DMS 273 (cell line): ENCODE measurements at regions not wholly inside any gene's neighbourhood (a gene's known extent, or its start where the extent isn't known, plus 50 kb on each side); places are given as distances from the start of the nearest gene placed in this dataset.
"Not testable (repeated sequence)": the region's sequence is repeated elsewhere in the genome, so short reads cannot be mapped to it uniquely, and the experiment has no call there.

Experiments used
- DNase-seq: peaks from one replicate; lab custom pipeline; 2025; ENCODE audit not compliant: unreplicated experiment; lab: John Stamatoyannopoulos, UW

- no peak for DNase-seq
Observed at GRCh38 chr17:14581186-14581830, 280.4 kb downstream of the HS3ST3B1 start.

GRCh38 chr17:14580499-14580898 lies 279.6 kb downstream of the HS3ST3B1 start:
- no peak for DNase-seq

- DNase-seq: no peak
Observed at GRCh38 chr17:14579716-14580115, 278.8 kb downstream of the HS3ST3B1 start.

GRCh38 chr17:14575471-14575953 lies 274.6 kb downstream of the HS3ST3B1 start:
- no peak for DNase-seq

GRCh38 chr17:14560325-14560724 lies 259.4 kb downstream of the HS3ST3B1 start:
- DNase-seq: not testable (repeated sequence)

GRCh38 chr17:14559264-14560119 lies 258.6 kb downstream of the HS3ST3B1 start:
- no peak for DNase-seq

- no peak for DNase-seq
Observed at GRCh38 chr17:14557480-14557879, 256.6 kb downstream of the HS3ST3B1 start.

GRCh38 chr17:14553847-14554246 lies 253.0 kb downstream of the HS3ST3B1 start:
- no peak for DNase-seq

GRCh38 chr17:14552306-14552705 lies 251.4 kb downstream of the HS3ST3B1 start:
- no peak for DNase-seq

- no peak for DNase-seq
Observed at GRCh38 chr17:14547556-14547955, 246.7 kb downstream of the HS3ST3B1 start.

GRCh38 chr17:14547016-14547415 lies 246.1 kb downstream of the HS3ST3B1 start:
- DNase-seq: no peak

GRCh38 chr17:14545156-14545906 lies 244.4 kb downstream of the HS3ST3B1 start:
- DNase-seq: no peak

GRCh38 chr17:14541714-14542113 lies 240.8 kb downstream of the HS3ST3B1 start:
- DNase-seq: no peak

GRCh38 chr17:14539801-14540200 lies 238.9 kb downstream of the HS3ST3B1 start:
- no peak for DNase-seq

GRCh38 chr17:14532242-14532641 lies 231.4 kb downstream of the HS3ST3B1 start:
- not testable (repeated sequence) for DNase-seq

GRCh38 chr17:14525551-14526455 lies 224.9 kb downstream of the HS3ST3B1 start:
- DNase-seq: no peak

- DNase-seq: no peak
Observed at GRCh38 chr17:14522795-14523387, 222.0 kb downstream of the HS3ST3B1 start.

GRCh38 chr17:14518919-14519318 lies 218.0 kb downstream of the HS3ST3B1 start:
- not testable (repeated sequence) for DNase-seq

GRCh38 chr17:14514973-14515372 lies 214.1 kb downstream of the HS3ST3B1 start:
- DNase-seq: no peak

GRCh38 chr17:14513835-14514234 lies 213.0 kb downstream of the HS3ST3B1 start:
- DNase-seq: no peak
